ENCODE measurements at regions not wholly inside any gene's neighbourhood (a gene's known extent, or its start where the extent isn't known, plus 50 kb on each side); places are given as distances from the start of the nearest gene placed in this dataset.

DNA sequence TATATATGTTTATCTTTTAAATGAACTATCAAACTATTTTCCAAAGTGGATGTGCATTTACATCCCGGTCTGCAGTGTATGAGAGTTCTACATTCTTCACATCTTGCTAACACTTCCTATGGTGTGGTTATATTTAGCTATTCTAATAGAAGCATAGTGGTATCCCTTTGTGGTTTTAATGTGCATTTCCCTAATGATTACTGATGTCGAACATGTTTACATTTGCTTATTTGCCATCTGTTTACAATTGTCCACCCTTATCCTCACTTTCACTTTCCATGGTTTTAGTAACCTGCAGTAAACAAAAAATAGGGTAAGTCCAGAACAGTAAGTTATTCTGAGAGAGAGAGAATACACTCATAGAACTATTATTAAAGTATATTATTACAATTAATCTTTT is 360.5 kb upstream of the NAALADL2 start:
- no peak overlapping the region for H3K4ac ChIP-seq (ENCODE audit: low read depth, low read length)
- no peak overlapping the region for H4K8ac ChIP-seq (ENCODE audit: low read depth, low read length)
- no peaks in the 10 kb centered on the region for H3K36me3 ChIP-seq (ENCODE audit: control insufficient read depth, insufficient read depth, low read length)
- no peak overlapping the region for H3K18ac ChIP-seq (ENCODE audit: low read length)
- H2BK15ac ChIP-seq (replicated peaks; ENCODE audit: low read depth), result no peak overlapping the region
- no peak overlapping the region for H3K56ac ChIP-seq (ENCODE audit: low read length)
- no peak overlapping the region for H3K4me3 ChIP-seq (ENCODE audit: low read length)
- no peak overlapping the region for H3K9ac ChIP-seq (ENCODE audit: low read length)
- H4K5ac ChIP-seq (ENCODE audit: low read length), result no peak overlapping the region
- no peak overlapping the region for H3K27ac ChIP-seq (ENCODE audit: low read depth, low read length)
- H3K79me1 ChIP-seq (ENCODE audit: low read length), result no peaks in the 10 kb centered on the region
- no peak overlapping the region for H3K4me2 ChIP-seq (ENCODE audit: low read length)
- no peaks in the 10 kb centered on the region for H3K4me1 ChIP-seq (ENCODE audit: control insufficient read depth, low read depth, low read length)
- no peaks in the 10 kb centered on the region for H3K27me3 ChIP-seq (ENCODE audit: insufficient read depth, low read length, poor library complexity)
- H2AK5ac ChIP-seq (ENCODE audit: low read length), result no peak overlapping the region
- H2BK5ac ChIP-seq (ENCODE audit: low read length), result no peak overlapping the region
- H2BK120ac ChIP-seq (ENCODE audit: low read depth, low read length), result no peak overlapping the region
- WGBS (ENCODE audit: extremely low coverage, insufficient coverage, low lambda C conversion rate), result no CpG with 5 or more reads among the region's 2 CpGs
- no peak for DNase-seq
- H3K23ac ChIP-seq (ENCODE audit: low read length), result no peak overlapping the region
- H3K79me2 ChIP-seq (ENCODE audit: control insufficient read depth, insufficient read depth, low read length), result no peaks in the 10 kb centered on the region

DNA sequence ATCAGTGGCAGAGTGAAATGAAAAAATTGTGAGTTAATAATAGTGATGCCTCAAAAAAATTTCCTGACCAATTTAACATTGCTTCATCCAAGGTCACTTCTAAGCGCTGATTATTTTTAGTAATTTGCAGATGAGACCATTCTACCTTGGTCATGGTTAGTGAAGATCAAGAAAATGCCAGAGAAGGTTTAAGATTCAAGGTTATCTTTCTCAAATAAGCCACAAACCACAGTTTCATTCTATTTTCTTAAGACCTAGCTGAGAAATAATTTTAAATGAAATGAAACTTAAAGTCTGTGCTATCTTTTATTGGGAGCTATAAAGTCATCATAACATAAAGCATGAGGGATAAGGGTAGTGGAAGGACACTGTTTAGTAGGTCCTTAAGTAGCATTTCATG is 353.9 kb upstream of the NAALADL2 start:
- WGBS (ENCODE audit: extremely low coverage, insufficient coverage, low lambda C conversion rate), result no CpG with 5 or more reads among the region's 1 CpG
- no peaks in the 10 kb centered on the region for H3K36me3 ChIP-seq (ENCODE audit: control insufficient read depth, insufficient read depth, low read length)

DNA sequence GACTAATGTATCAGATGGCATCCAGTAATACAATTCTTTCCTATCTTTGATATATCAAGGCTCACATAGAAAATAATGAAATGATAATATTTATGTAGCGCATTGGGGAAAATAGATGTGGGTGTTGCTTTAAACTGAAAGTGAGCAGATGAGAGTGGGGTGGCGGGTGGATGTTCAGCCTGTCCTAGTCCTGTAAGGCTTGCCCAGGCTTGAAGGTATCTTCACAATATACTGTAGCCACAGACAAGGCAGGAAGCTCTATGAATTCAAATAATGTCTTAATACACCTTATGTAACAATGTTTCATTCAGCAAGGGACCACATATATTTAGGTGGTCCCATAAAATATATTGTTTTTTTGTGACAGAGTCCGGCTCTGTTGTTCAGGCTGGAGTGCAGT is 334.9 kb upstream of the NAALADL2 start:
- no peak overlapping the region for H3K4me2 ChIP-seq (ENCODE audit: low read length)
- H3K56ac ChIP-seq (ENCODE audit: low read length), result no peak overlapping the region
- WGBS (ENCODE audit: extremely low coverage, insufficient coverage, low lambda C conversion rate), result no CpG with 5 or more reads among the region's 3 CpGs
- H2BK5ac ChIP-seq (ENCODE audit: low read length), result no peak overlapping the region
- H3K18ac ChIP-seq (ENCODE audit: low read length), result no peak overlapping the region
- H3K79me2 ChIP-seq (ENCODE audit: control insufficient read depth, insufficient read depth, low read length), result no peaks in the 10 kb centered on the region
- no peak overlapping the region for H3K23ac ChIP-seq (ENCODE audit: low read length)
- no peaks in the 10 kb centered on the region for H3K79me1 ChIP-seq (ENCODE audit: low read length)
- H3K36me3 ChIP-seq (ENCODE audit: control insufficient read depth, insufficient read depth, low read length), result no peaks in the 10 kb centered on the region
- H3K27me3 ChIP-seq (ENCODE audit: insufficient read depth, low read length, poor library complexity), result no peaks in the 10 kb centered on the region
- no peak overlapping the region for H2BK120ac ChIP-seq (ENCODE audit: low read depth, low read length)
- DNase-seq, result no peak
- no peaks in the 10 kb centered on the region for H3K4me1 ChIP-seq (ENCODE audit: control insufficient read depth, low read depth, low read length)
- H3K4ac ChIP-seq (ENCODE audit: low read depth, low read length), result no peak overlapping the region
- H4K8ac ChIP-seq (ENCODE audit: low read depth, low read length), result no peak overlapping the region
- no peak overlapping the region for H4K5ac ChIP-seq (ENCODE audit: low read length)
- H2AK5ac ChIP-seq (ENCODE audit: low read length), result no peak overlapping the region
- H3K9ac ChIP-seq (ENCODE audit: low read length), result no peak overlapping the region
- H3K4me3 ChIP-seq (ENCODE audit: low read length), result no peak overlapping the region
- H2BK15ac ChIP-seq (replicated peaks; ENCODE audit: low read depth), result no peak overlapping the region
- no peak overlapping the region for H3K27ac ChIP-seq (ENCODE audit: low read depth, low read length)

More for the DNA sequence above, 353.9 kb upstream of the NAALADL2 start:
- no peaks in the 10 kb centered on the region for H3K79me2 ChIP-seq (ENCODE audit: control insufficient read depth, insufficient read depth, low read length)
- no peaks in the 10 kb centered on the region for H3K79me1 ChIP-seq (ENCODE audit: low read length)
- no peak overlapping the region for H4K5ac ChIP-seq (ENCODE audit: low read length)
- H2BK120ac ChIP-seq (ENCODE audit: low read depth, low read length), result no peak overlapping the region
- no peak overlapping the region for H3K27ac ChIP-seq (ENCODE audit: low read depth, low read length)
- H3K4ac ChIP-seq (ENCODE audit: low read depth, low read length), result no peak overlapping the region
- no peak overlapping the region for H3K18ac ChIP-seq (ENCODE audit: low read length)
- H3K9ac ChIP-seq (ENCODE audit: low read length), result no peak overlapping the region
- no peak overlapping the region for H2BK5ac ChIP-seq (ENCODE audit: low read length)
- H3K4me3 ChIP-seq (ENCODE audit: low read length), result no peak overlapping the region
- no peak overlapping the region for H3K23ac ChIP-seq (ENCODE audit: low read length)
- H2AK5ac ChIP-seq (ENCODE audit: low read length), result no peak overlapping the region
- no peak overlapping the region for H3K56ac ChIP-seq (ENCODE audit: low read length)
- H3K4me2 ChIP-seq (ENCODE audit: low read length), result no peak overlapping the region
- H3K4me1 ChIP-seq (ENCODE audit: control insufficient read depth, low read depth, low read length), result no peaks in the 10 kb centered on the region
- H4K8ac ChIP-seq (ENCODE audit: low read depth, low read length), result no peak overlapping the region
- DNase-seq, result no peak
- no peaks in the 10 kb centered on the region for H3K27me3 ChIP-seq (ENCODE audit: insufficient read depth, low read length, poor library complexity)
- H2BK15ac ChIP-seq (replicated peaks; ENCODE audit: low read depth), result no peak overlapping the region

DNA sequence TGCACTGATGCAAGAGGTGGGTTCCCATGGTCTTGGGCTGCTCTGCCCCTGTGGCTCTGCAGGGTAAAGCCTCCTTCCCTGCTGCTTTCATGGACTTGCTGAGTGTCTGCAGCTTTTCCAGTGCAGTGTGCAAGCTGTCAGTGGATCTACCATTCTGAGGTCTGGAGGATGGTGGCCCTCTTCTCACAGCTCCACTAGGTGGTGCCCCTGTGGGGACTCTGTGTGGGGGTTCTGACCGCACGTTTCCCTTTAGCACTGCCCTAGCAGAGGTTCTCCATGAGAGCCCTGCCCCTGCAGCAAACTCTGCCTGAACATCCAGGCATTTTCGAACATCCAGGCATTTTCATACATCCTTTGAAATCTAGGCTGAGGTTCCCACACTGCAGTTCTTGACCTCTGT is 329.8 kb upstream of the NAALADL2 start:
- Histone ChIP-seq H3K4me1 (ENCODE audit: control insufficient read depth, low read depth, low read length) (no peaks in the 10 kb centered on the region), H2AK5ac (ENCODE audit: low read length) (no peak overlapping the region), H3K79me2 (ENCODE audit: control insufficient read depth, insufficient read depth, low read length) (no peaks in the 10 kb centered on the region), H3K27ac (ENCODE audit: low read depth, low read length) (no peak overlapping the region), H2BK120ac (ENCODE audit: low read depth, low read length) (no peak overlapping the region), H3K79me1 (ENCODE audit: low read length) (no peaks in the 10 kb centered on the region), H4K5ac (ENCODE audit: low read length) (no peak overlapping the region), H3K27me3 (ENCODE audit: insufficient read depth, low read length, poor library complexity) (no peaks in the 10 kb centered on the region), H2BK5ac (ENCODE audit: low read length) (no peak overlapping the region), H3K4me3 (ENCODE audit: low read length) (no peak overlapping the region), H3K18ac (ENCODE audit: low read length) (no peak overlapping the region), H3K4ac (ENCODE audit: low read depth, low read length) (no peak overlapping the region), H3K9ac (ENCODE audit: low read length) (no peak overlapping the region), H2BK15ac (replicated peaks; ENCODE audit: low read depth) (no peak overlapping the region), H3K23ac (ENCODE audit: low read length) (no peak overlapping the region), H3K56ac (ENCODE audit: low read length) (no peak overlapping the region), H3K36me3 (ENCODE audit: control insufficient read depth, insufficient read depth, low read length) (no peaks in the 10 kb centered on the region), H4K8ac (ENCODE audit: low read depth, low read length) (no peak overlapping the region), H3K4me2 (ENCODE audit: low read length) (no peak overlapping the region)
- peak; percentile 8 for DNase-seq
- WGBS (ENCODE audit: extremely low coverage, insufficient coverage, low lambda C conversion rate), result no CpG with 5 or more reads among the region's 3 CpGs

DNA sequence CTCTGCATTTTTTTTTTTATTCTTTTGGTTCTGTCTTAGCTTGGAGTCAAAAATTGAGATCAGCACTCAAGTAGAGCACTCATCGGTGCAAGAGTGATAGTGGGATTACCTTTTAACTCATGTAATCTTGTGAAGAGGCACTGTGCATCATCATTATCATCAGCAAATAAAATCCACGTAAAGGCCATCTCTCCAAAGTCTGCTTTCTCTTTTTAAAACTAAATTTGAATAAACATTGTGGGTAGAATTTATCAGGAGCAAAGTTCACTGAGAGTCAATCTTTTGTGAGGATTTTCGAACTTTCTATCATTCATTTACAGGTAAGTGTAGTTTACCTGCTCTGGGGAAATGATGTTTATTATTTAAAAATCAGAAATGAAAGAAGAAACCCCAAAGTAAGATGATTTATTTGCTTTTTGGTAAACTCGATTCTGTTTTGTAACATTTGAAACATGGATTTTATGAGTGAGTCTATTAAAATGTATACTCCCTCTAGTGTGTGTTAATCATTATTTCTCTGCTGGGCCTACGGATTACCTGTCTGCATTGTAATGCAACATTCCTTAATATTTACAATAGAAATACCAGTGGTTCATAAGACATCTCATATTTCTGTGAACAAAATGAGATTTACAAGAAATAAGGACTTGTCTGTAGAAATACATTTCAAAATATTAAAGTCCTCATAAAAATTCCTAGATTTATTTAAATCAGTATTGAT is 327.7 kb upstream of the NAALADL2 start:
- no peak overlapping the region for H3K9ac ChIP-seq (ENCODE audit: low read length)
- no peak overlapping the region for H3K4me2 ChIP-seq (ENCODE audit: low read length)
- H3K79me2 ChIP-seq (ENCODE audit: control insufficient read depth, insufficient read depth, low read length), result no peaks in the 10 kb centered on the region
- H3K4ac ChIP-seq (ENCODE audit: low read depth, low read length), result no peak overlapping the region
- DNase-seq, result no peak
- no peak overlapping the region for H4K5ac ChIP-seq (ENCODE audit: low read length)
- no peaks in the 10 kb centered on the region for H3K36me3 ChIP-seq (ENCODE audit: control insufficient read depth, insufficient read depth, low read length)
- no peaks in the 10 kb centered on the region for H3K27me3 ChIP-seq (ENCODE audit: insufficient read depth, low read length, poor library complexity)
- no peak overlapping the region for H4K8ac ChIP-seq (ENCODE audit: low read depth, low read length)
- H3K79me1 ChIP-seq (ENCODE audit: low read length), result no peaks in the 10 kb centered on the region
- H2BK5ac ChIP-seq (ENCODE audit: low read length), result no peak overlapping the region
- no peak overlapping the region for H2BK15ac ChIP-seq (replicated peaks; ENCODE audit: low read depth)
- WGBS (ENCODE audit: extremely low coverage, insufficient coverage, low lambda C conversion rate), result no CpG with 5 or more reads among the region's 5 CpGs
- H3K4me3 ChIP-seq (ENCODE audit: low read length), result no peak overlapping the region
- H3K18ac ChIP-seq (ENCODE audit: low read length), result no peak overlapping the region
- no peak overlapping the region for H3K23ac ChIP-seq (ENCODE audit: low read length)
- H3K56ac ChIP-seq (ENCODE audit: low read length), result no peak overlapping the region
- H3K4me1 ChIP-seq (ENCODE audit: control insufficient read depth, low read depth, low read length), result no peaks in the 10 kb centered on the region
- H2AK5ac ChIP-seq (ENCODE audit: low read length), result no peak overlapping the region
- H2BK120ac ChIP-seq (ENCODE audit: low read depth, low read length), result no peak overlapping the region
- H3K27ac ChIP-seq (ENCODE audit: low read depth, low read length), result no peak overlapping the region

DNA sequence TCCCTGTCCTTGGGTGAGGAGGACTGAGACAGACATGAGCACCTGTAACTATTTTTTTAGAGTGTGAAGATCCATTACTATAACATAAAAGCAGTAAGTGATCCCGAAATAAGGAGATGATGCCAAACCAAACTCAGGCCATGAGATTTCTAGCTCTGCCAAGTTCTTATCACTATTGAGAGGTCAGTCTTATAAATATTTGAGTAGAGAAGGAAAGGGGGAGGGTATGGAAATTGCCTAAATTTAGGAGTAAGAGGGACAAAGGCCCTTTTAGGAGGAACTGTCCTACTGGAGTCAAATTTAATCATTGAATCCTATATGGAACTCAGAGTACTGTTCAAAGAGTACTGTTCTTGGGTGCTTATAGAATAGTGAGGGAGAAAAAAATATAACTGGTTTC is 326.9 kb upstream of the NAALADL2 start:
- WGBS (ENCODE audit: extremely low coverage, insufficient coverage, low lambda C conversion rate), result no CpG with 5 or more reads among the region's 1 CpG
- Histone ChIP-seq H3K4ac (ENCODE audit: low read depth, low read length) (no peak overlapping the region), H3K27ac (ENCODE audit: low read depth, low read length) (no peak overlapping the region), H3K36me3 (ENCODE audit: control insufficient read depth, insufficient read depth, low read length) (no peaks in the 10 kb centered on the region), H3K56ac (ENCODE audit: low read length) (no peak overlapping the region), H4K8ac (ENCODE audit: low read depth, low read length) (no peak overlapping the region), H3K9ac (ENCODE audit: low read length) (no peak overlapping the region), H3K27me3 (ENCODE audit: insufficient read depth, low read length, poor library complexity) (no peaks in the 10 kb centered on the region), H2BK15ac (replicated peaks; ENCODE audit: low read depth) (no peak overlapping the region), H2AK5ac (ENCODE audit: low read length) (no peak overlapping the region), H2BK120ac (ENCODE audit: low read depth, low read length) (no peak overlapping the region), H3K23ac (ENCODE audit: low read length) (no peak overlapping the region), H3K79me1 (ENCODE audit: low read length) (no peaks in the 10 kb centered on the region), H3K79me2 (ENCODE audit: control insufficient read depth, insufficient read depth, low read length) (no peaks in the 10 kb centered on the region), H4K5ac (ENCODE audit: low read length) (no peak overlapping the region), H3K4me1 (ENCODE audit: control insufficient read depth, low read depth, low read length) (no peaks in the 10 kb centered on the region), H3K4me2 (ENCODE audit: low read length) (no peak overlapping the region), H3K18ac (ENCODE audit: low read length) (no peak overlapping the region), H2BK5ac (ENCODE audit: low read length) (no peak overlapping the region), H3K4me3 (ENCODE audit: low read length) (no peak overlapping the region)
- no peak for DNase-seq

All from mesendoderm (in vitro differentiated cells).